ENCODE measurements at regions not wholly inside any gene's neighbourhood (a gene's known extent, or its start where the extent isn't known, plus 50 kb on each side); places are given as distances from the start of the nearest gene placed in this dataset.

DNA sequence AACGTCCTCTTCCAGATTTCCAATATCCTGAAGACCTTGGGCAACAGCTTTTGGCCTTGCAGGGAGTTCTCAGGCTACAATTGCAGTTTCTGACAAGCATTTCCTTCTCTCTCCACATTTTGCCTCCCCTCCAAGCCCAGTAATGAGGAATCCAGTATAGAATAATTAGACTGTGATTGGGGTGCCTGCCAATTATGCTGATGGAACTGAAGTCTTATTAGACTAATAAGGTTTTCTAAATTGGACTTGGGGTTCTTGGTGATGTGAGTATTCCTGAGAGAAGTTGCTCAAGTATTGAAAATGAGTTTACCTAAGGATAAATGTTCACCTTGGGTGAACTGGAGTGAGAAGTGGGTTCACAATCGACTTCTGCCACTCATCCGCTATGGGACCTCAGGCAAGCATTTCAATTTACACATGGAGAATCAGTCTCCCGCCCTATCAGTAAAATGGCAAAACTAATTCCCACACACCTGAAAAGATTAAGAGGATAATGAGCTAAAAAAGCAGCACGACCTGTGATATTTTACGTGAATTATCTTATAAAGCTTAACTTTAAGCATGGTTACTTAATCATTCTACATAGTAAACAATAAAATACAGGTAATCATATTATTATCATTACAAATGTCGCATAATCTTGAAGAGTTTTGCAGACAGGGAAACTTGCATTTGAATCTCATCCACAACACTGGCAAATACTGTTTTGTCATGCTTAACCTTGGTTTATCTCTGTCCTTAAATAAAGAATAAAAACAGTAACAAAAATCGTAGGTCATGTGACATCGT, 628.0 kb downstream of the TMEM114 start:
- no peak for DNase-seq (ENCODE audit: low read depth)
- TF ChIP-seq CTCF (conservative IDR thresholded peaks at IDR 0.05; ENCODE audit: low read depth, low read length): no peak
- H3K4me3 ChIP-seq (ENCODE audit: low read depth, low read length): no peak overlapping the region

DNA sequence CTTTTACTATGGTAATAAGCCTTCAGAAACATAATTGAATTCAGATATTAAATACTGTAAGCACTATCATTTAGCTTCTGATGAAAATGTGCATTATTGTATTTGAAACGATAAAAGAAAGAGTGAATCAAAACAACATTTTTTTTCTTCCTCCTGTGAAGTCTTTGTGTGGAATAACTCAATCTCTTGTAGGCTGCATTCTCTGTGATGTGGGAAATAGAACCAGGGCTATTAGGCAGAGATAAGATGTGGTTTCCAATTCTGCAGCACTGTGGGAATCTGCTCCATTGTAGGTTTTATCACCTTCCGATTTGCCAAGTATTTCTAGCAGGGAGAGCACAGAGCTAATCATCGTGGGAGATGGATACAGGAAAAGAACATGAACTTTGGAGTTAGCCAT, 624.5 kb downstream of the RBFOX1 start:
- DNase-seq (ENCODE audit: low read depth): no peak
- TF ChIP-seq CTCF (conservative IDR thresholded peaks at IDR 0.05; ENCODE audit: low read depth, low read length): no peak
- H3K4me3 ChIP-seq (ENCODE audit: low read depth, low read length): no peak overlapping the region

DNA sequence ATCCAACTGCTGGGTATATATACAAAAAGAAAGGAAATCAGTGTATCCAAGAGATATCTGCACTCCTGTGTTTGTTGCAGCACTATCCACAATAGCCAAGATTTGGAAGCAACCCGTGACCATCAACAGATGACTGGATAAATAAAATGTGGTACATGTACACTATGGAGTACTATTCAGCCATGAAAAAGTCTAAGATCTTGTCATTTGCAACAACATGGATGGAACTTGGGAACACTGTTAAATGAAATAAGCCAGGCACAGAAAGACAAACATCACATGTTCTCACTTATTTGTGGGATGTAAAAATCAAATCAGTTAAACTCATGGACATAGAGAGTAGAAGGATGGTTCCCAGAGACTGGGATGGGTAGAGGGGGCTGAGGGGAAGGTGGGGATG, 620.7 kb downstream of the RBFOX1 start:
- no peak overlapping the region for H3K4me3 ChIP-seq (ENCODE audit: low read depth, low read length)
- DNase-seq (ENCODE audit: low read depth): no peak
- TF ChIP-seq CTCF (conservative IDR thresholded peaks at IDR 0.05; ENCODE audit: low read depth, low read length): no peak

GRCh38 chr16:7946142-7946541, 613.5 kb downstream of the RBFOX1 start:
- no peak for TF ChIP-seq CTCF (conservative IDR thresholded peaks at IDR 0.05; ENCODE audit: low read depth, low read length)
- H3K4me3 ChIP-seq (ENCODE audit: low read depth, low read length): no peak overlapping the region
- DNase-seq (ENCODE audit: low read depth): no peak

GRCh38 chr16:7938175-7938574, 605.5 kb downstream of the RBFOX1 start:
- TF ChIP-seq CTCF (conservative IDR thresholded peaks at IDR 0.05; ENCODE audit: low read depth, low read length): no peak
- H3K4me3 ChIP-seq (ENCODE audit: low read depth, low read length): no peak overlapping the region
- DNase-seq (ENCODE audit: low read depth): no peak

DNA sequence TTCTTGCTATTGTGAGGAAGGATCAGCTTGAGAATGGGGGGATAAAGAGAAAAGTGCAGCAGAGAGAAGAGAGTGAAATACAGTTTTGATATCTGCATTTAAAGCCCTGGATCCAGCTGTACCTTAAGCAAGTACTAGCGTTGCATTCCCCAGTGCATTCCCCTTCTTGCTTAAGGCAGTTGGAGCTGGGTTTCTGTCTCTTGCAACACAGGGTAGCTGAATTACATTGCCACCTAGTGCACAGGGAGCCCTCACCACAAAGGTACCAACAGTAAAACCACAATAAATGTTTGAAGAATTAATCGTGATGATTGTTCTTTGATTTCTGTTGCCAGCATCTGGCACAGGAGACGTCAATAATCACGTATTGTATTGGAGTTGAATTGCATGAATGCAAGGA, 588.7 kb downstream of the RBFOX1 start:
- H3K4me3 ChIP-seq (ENCODE audit: low read depth, low read length): no peak overlapping the region
- DNase-seq (ENCODE audit: low read depth): no peak
- no peak for TF ChIP-seq CTCF (conservative IDR thresholded peaks at IDR 0.05; ENCODE audit: low read depth, low read length)

DNA sequence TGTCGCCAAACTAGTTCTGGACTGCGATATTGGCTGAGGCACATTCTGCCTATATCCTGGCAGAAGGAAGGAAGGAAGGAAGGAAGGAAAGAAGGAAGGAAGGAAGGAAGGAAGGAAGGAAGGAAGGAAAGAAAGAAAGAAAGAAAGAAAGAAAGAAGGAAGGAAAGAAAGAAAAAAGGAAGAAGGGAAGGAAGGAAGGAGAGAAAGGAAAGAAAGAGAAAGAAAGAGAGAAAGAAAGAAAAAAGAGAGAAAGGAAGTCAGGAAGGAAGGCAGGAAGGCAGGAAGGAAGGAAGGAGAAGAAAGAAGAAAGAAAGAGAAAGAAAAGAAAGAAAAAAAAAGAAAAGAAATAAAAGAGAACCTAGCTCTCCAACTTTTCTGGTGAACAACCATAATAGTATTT, 587.1 kb downstream of the RBFOX1 start:
- H3K4me3 ChIP-seq (ENCODE audit: low read depth, low read length): no peak overlapping the region
- DNase-seq (ENCODE audit: low read depth): no peak
- TF ChIP-seq CTCF (conservative IDR thresholded peaks at IDR 0.05; ENCODE audit: low read depth, low read length): no peak

Measured in epithelial cell of proximal tubule (primary cell).